Pancreas (tissue), 10 donors: ENCODE measurements at regions not wholly inside any gene's neighbourhood (a gene's known extent, or its start where the extent isn't known, plus 50 kb on each side); places are given as distances from the start of the nearest gene placed in this dataset.

Source experiments
- ATAC-seq, 4 donors: fragments of 200-7000 bp; cut with Tn5 transposase; one replicate each; pipeline versions ENCODE4 v1.8.0 to v1.9.1; 2020; ENCODE audit warnings: mild to moderate bottlenecking in 4 of 4, moderate library complexity in 4 of 4
- DNase-seq, 6 donors: peaks; one replicate each; pipeline ENCODE4 v3.0.0-alpha.2; 2020
- FAIRE-seq: peaks from 2 replicates; lab custom pipeline; 2012; peaks lifted over from hg19 to GRCh38; lab: Jason Lieb, UNC
- H3K27ac ChIP-seq, 4 donors: fragments of 200-600 bp; sonication (generic); 1 replicate in 3 of 4; 2 replicates in 1 of 4; pipeline versions ENCODE4 v1.5.0 to v1.8.0; 2020
- H3K27me3 ChIP-seq, 4 donors: fragments of 200-600 bp; one replicate each; pipeline ENCODE4 v1.8.0; 2021
- H3K36me3 ChIP-seq, 3 donors: fragments of 200-600 bp; sonication (generic) in 1 of 3; one replicate each; pipeline versions ENCODE4 v1.5.0 to v1.8.0; 2020 to 2021
- H3K4me1 ChIP-seq, 3 donors: fragments of 200-600 bp; one replicate each; pipeline ENCODE4 v1.8.0; 2021
- H3K4me3 ChIP-seq, 4 donors: fragments of 200-600 bp; sonication (generic) in 2 of 4; one replicate each; pipeline versions ENCODE4 v1.5.0 to v1.8.0; 2020 to 2021
- H3K9me3 ChIP-seq, 4 donors: fragments of 200-600 bp; one replicate each; pipeline ENCODE4 v1.8.0; 2021
- WGBS, 2 donors: extraction: QIAGEN DNeasy Blood & Tissue Kit; methylation state at CpG; one replicate each; pipeline ENCODE4 v1.1.7; 2013; 5-methylcytosine and 5-hydroxymethylcytosine counted together
- intact Hi-C, 3 donors: fragments of 100-400 bp; cut with DNase I; formaldehyde crosslinking; loops; one replicate each; pipeline versions ENCODE4 v1.11.1 to v1.14.2; 2022
- TF ChIP-seq, protein P1 (sequence below), 4 donors: fragments of 200-600 bp; sonication (generic) in 3 of 4; IDR thresholded peaks; one replicate each; pipeline versions ENCODE4 v1.5.0 to v1.8.0; 2021; ENCODE audit warnings: antibody characterized with exemption in 4 of 4
- donor health status: healthy with polysubstance abuse.
- donor health status: DM: no; HTN: no; CAD: no; lungs with moderate emphysema.
- donor health status: DM: no; HTN: no; CAD: no.
- donor health status: control.
- donor health status: control.
- donor health status: Bipolar disorder and iron deficiency.
- donor health status: DM: yes; HTN: yes; CAD: no.
- donor health status: DM: no; HTN: no; CAD: no.
- donor health status: DM: no; HTN: no; CAD: no.
- donor health status: DM: yes; HTN: yes; CAD: no.

DNA sequence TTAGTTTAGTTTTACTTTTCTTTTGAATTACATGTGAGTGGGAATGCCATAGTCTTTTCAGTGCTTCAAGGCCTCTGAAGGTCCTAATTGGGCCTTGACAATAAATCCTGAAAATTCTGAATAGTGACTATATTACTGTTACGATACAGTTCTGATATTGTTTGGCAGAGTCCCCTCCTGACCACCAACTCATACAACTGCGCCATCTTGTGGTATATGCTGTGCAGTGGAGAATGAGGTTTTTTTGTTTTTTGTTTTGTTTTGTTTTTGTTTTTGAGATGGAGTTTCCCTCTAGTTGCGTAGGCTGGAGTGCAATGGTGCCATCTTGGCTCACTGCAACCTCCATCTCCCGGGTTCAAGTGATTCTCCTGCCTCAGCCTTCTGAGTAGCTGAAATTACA lies 56.6 kb upstream of the CHRDL1 start:
- intact Hi-C loops, result no loop called here
- Histone ChIP-seq H3K27me3 (no peaks in the 10 kb centered on the region), H3K4me3 (no peak overlapping the region), H3K4me1 (no peaks in the 10 kb centered on the region), H3K36me3 (no peaks in the 10 kb centered on the region), H3K9me3 (no peaks in the 10 kb centered on the region), H3K27ac (no peak overlapping the region)
- DNase-seq (no peak), ATAC-seq (peak; percentile 48 to 63 (median 56)), FAIRE-seq (no peak)
- WGBS, 2 donors, result 36 to 42% methylated on average over 4 of the region's 4 CpGs
- TF ChIP-seq, protein P1, sequence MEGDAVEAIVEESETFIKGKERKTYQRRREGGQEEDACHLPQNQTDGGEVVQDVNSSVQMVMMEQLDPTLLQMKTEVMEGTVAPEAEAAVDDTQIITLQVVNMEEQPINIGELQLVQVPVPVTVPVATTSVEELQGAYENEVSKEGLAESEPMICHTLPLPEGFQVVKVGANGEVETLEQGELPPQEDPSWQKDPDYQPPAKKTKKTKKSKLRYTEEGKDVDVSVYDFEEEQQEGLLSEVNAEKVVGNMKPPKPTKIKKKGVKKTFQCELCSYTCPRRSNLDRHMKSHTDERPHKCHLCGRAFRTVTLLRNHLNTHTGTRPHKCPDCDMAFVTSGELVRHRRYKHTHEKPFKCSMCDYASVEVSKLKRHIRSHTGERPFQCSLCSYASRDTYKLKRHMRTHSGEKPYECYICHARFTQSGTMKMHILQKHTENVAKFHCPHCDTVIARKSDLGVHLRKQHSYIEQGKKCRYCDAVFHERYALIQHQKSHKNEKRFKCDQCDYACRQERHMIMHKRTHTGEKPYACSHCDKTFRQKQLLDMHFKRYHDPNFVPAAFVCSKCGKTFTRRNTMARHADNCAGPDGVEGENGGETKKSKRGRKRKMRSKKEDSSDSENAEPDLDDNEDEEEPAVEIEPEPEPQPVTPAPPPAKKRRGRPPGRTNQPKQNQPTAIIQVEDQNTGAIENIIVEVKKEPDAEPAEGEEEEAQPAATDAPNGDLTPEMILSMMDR (IDR thresholded peaks at IDR 0.05), result peak in 3 of 4 donors; percentile 23 to 59 (median 52)

- FAIRE-seq (no peak), ATAC-seq (peak; percentile 49 to 75 (median 59)), DNase-seq (peak in 4 of 6 donors; percentile 13 to 57 (median 40))
- TF ChIP-seq, protein P1 (IDR thresholded peaks at IDR 0.05), result no peak
- Histone ChIP-seq H3K9me3 (no peaks in the 10 kb centered on the region), H3K27me3 (no peaks in the 10 kb centered on the region), H3K36me3 (no peaks in the 10 kb centered on the region), H3K27ac (no peak overlapping the region), H3K4me1 (no peaks in the 10 kb centered on the region), H3K4me3 (no peak overlapping the region)
- intact Hi-C loops, result no loop called here
- 48 to 69% methylated on average over 4 of the region's 4 CpGs for WGBS, 2 donors
Measured at GRCh38 chrX:110851780-110852179, 56.2 kb upstream of the CHRDL1 start.

- WGBS, 2 donors, result 2 to 4% methylated on average over 5 of the region's 5 CpGs
- FAIRE-seq, result peak; percentile 97
- H3K36me3 ChIP-seq, result no peaks in the 10 kb centered on the region
- no peaks in the 10 kb centered on the region for H3K27me3 ChIP-seq
- TF ChIP-seq, protein P1 (IDR thresholded peaks at IDR 0.05), result peak; percentile 47 to 66 (median 54)
- no peak overlapping the region for H3K27ac ChIP-seq
- ATAC-seq, result peak; percentile 79 to 92 (median 89)
- no peak overlapping the region for H3K4me3 ChIP-seq
- no peaks in the 10 kb centered on the region for H3K9me3 ChIP-seq
- DNase-seq, result no peak
- no peaks in the 10 kb centered on the region for H3K4me1 ChIP-seq
- intact Hi-C loops, result loop anchor here in 2 of 3 donors (5.0 kb wide), 1 partner anchor 395 kb away; no protein-coding TSS in a partner anchor
Measured at GRCh38 chrX:110847334-110847733, 51.7 kb upstream of the CHRDL1 start.

DNA sequence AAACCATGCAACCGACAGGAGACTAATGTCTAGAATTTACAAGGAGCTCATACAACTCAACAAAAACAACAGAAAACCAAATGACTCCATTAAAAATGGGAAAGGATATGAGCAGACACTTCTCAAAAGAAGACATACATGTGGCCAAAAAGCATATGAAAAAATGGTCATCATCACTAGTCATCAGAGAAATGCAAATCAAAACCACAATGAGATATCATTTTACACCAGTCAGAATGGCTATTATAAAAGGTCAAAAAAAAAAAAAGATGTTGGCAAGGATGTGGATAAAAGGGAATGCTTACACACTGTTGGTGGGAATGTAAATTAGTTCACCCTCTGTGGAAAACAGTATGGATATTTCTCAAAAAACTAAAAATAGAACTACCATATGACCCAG lies 50.5 kb upstream of the CHRDL1 start:
- Histone ChIP-seq H3K36me3 (no peaks in the 10 kb centered on the region), H3K27ac (no peak overlapping the region), H3K27me3 (no peaks in the 10 kb centered on the region), H3K4me1 (no peaks in the 10 kb centered on the region), H3K9me3 (no peaks in the 10 kb centered on the region), H3K4me3 (no peak overlapping the region)
- no peak for DNase-seq
- no peak for ATAC-seq
- peak; percentile 17 for FAIRE-seq
- TF ChIP-seq, protein P1 (IDR thresholded peaks at IDR 0.05), result no peak
- 53 to 66% methylated on average over 1 of the region's 1 CpG for WGBS, 2 donors
- intact Hi-C loops, result loop anchor here in 2 of 3 donors (5.0 kb wide), 1 partner anchor 394 kb away; no protein-coding TSS in a partner anchor
